LNCaP clone FGC (cell line): ENCODE measurements at regions not wholly inside any gene's neighbourhood (a gene's known extent, or its start where the extent isn't known, plus 50 kb on each side); places are given as distances from the start of the nearest gene placed in this dataset.

Experiments
- DNase-seq: peaks from one replicate; pipeline ENCODE4 v3.0.0-alpha.2; 2011; ENCODE audit warnings: low read depth
- H3K4me3 ChIP-seq: 2 replicates; pipeline ENCODE4 v1.5.1; 2011; ENCODE audit warnings: mild to moderate bottlenecking, low read depth, low read length, control low read depth
- TF ChIP-seq, protein P1 (sequence below): IDR thresholded peaks from 2 replicates; pipeline ENCODE4 v1.5.1; 2012; ENCODE audit warnings: mild to moderate bottlenecking; ENCODE audit not compliant: control insufficient read depth, insufficient read depth; ENCODE audit errors: extremely low read depth

DNA sequence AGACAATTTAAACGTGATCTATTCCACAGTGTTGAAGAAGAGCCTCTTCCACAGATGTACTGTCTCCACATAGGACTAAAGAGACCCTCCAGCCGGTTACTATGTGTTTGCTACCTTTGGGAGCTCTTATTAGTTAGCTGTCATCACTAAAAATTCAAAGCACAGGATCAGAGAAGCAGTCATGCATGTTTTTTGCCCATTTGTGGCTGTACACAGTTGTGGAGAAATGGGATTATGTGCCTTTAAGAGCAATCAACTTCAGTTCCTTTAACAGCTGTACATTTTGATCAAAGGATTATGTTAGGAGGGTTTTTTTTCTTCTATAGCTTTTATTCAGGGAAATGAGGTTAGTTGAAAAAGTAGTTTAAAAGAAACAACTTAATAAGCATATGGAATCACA lies 149.0 kb upstream of the SPOCK3 start:
- no peak for DNase-seq
- TF ChIP-seq, protein P1, sequence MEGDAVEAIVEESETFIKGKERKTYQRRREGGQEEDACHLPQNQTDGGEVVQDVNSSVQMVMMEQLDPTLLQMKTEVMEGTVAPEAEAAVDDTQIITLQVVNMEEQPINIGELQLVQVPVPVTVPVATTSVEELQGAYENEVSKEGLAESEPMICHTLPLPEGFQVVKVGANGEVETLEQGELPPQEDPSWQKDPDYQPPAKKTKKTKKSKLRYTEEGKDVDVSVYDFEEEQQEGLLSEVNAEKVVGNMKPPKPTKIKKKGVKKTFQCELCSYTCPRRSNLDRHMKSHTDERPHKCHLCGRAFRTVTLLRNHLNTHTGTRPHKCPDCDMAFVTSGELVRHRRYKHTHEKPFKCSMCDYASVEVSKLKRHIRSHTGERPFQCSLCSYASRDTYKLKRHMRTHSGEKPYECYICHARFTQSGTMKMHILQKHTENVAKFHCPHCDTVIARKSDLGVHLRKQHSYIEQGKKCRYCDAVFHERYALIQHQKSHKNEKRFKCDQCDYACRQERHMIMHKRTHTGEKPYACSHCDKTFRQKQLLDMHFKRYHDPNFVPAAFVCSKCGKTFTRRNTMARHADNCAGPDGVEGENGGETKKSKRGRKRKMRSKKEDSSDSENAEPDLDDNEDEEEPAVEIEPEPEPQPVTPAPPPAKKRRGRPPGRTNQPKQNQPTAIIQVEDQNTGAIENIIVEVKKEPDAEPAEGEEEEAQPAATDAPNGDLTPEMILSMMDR = no peak
- H3K4me3 ChIP-seq = no peak overlapping the region

DNA sequence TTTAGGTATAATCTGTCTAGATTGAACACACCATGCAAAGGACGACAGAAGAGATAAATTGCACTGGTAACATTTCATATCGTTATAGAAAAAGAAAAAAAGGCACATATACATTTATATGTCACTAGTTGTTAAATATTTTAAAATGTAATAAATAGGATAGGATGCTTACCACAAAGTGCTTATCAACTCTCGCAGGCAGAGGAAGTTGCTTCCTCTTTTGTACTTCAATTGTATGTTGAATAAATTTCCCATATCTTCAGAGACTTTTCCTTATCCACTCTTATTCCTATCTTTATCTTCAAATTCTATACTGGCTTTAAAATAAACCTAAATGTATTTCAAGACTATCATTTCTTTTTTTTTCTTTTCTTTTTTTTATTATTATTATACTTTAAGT lies 163.3 kb upstream of the SPOCK3 start:
- TF ChIP-seq, protein P1 = no peak
- no peak for DNase-seq
- H3K4me3 ChIP-seq = no peak overlapping the region

DNA sequence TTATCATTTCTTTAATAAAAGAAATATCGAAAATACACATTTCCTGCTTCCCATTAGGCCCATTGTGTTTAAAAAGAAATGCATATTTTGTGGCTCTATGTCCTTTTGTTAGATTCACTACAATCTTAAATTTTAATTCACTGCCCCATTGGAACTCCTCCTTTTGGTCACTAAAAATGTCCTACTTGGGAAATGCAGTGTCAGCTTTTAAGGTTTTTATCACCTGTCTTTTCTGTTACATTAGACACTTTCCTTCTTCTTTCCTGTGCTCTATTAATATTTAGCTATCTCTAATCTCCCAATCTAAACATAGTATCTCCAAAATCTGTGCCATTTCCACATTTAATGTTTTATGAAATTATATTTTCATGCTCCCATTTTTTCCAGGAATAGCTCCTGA lies 164.9 kb upstream of the SPOCK3 start:
- TF ChIP-seq, protein P1 = no peak
- DNase-seq = no peak

DNA sequence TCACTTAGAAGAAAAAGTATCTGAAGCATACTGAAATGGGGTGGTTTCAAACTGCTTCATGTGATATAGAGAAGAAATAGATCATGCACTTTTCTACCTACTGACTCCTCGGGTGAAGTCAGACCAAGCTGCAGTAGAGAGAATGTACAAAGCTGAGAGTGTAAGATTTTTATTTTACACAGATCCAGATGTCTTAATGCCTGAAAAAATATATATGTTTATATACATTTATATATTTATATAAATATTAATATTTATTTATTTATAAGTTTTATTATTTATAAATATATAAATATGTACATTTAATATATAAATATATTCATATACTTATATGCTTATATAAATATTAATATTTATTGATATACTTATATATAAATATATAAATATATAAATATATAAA lies 171.9 kb upstream of the SPOCK3 start:
- TF ChIP-seq, protein P1 = no peak
- H3K4me3 ChIP-seq = no peak overlapping the region

More for the DNA sequence above, 164.9 kb upstream of the SPOCK3 start:
- H3K4me3 ChIP-seq = no peak overlapping the region

DNA sequence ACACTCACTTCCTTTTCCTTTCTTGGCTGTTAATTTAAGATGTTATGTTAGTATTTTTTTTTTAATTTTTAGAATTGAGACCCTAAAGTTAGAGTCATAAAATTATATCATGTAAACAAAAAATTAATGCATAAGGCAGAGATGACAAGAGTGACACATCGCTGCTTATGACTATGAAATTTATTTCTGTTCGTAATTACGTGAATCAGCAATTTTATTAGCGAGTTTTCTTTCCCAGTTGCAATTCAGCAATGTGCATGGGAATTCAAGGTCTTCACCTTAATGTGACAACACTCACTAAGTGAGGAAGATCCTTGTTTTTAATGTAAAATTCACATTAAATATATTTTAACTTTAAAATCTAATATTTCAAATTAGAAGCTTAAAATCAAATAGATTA lies 181.2 kb upstream of the SPOCK3 start:
- H3K4me3 ChIP-seq = no peak overlapping the region
- no peak for DNase-seq
- TF ChIP-seq, protein P1 = no peak

More for the DNA sequence above, 171.9 kb upstream of the SPOCK3 start:
- DNase-seq = no peak

GRCh38 chr4:167419468-167420140 lies 185.3 kb upstream of the SPOCK3 start:
- H3K4me3 ChIP-seq = no peak overlapping the region
- no peak for DNase-seq
- TF ChIP-seq, protein P1 = no peak

DNA sequence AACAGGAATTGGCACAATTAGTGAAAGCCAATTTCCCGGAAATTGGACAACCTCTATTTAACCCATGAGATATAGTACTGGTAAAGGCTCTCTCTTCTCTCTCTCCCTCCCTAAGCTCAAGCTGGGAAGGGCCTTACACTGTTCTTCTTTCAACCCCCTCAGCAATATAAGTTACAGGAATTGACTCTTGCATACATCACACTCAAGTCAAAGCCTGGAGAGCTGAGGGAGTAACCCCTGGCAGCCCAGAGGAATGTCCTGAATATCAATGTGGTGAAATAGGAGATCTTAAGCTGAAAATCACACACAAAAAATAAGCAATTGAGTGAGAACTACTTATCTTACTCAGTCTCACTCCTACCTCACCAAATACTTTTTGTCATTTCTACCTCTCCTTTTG lies 186.9 kb upstream of the SPOCK3 start:
- TF ChIP-seq, protein P1 = no peak
- DNase-seq = no peak
- no peak overlapping the region for H3K4me3 ChIP-seq
